ENCODE measurements at regions not wholly inside any gene's neighbourhood (a gene's known extent, or its start where the extent isn't known, plus 50 kb on each side); places are given as distances from the start of the nearest gene placed in this dataset.

DNA sequence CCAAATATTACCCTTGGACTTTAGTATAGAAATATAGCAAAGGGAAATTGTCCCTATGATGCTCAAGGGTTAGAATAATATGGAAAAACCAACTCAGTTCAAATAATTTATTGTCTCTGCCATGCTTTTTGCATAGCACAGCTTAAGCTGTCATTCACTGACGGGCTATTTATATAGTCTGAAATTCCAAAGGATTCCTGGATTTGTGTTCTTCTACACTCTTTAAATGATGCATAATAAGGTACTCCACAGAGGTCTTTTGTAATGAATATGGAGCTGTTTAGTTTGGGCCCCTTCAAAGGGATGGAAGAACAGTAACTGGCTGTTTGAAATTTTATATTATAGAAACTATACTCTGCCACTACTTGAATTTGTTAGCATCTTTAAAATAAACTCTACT lies 276.6 kb upstream of the FERD3L start:
- no peak overlapping the region for H3K27ac ChIP-seq (ENCODE audit: low read depth, low read length)
- H2BK20ac ChIP-seq (ENCODE audit: low read length): no peak overlapping the region
- H3K9ac ChIP-seq (replicated peaks in 1 of 4; ENCODE audit: extremely low read depth in 1 of 4, low read depth in 3 of 4, low read length in 3 of 4): no peak overlapping the region
- 50% methylated on average over 1 of the region's 1 CpG; no CpG with 5 or more reads in 1 of the 2 experiments for WGBS, 2 experiments (ENCODE audit: extremely low coverage in 1 of 2, insufficient coverage in 1 of 2, insufficient read length in 1 of 2, insufficient replicate concordance in 2 of 2, low coverage in 1 of 2, low lambda C conversion rate in 2 of 2, missing lambda C conversion rate in 1 of 2)
- no peak overlapping the region for H3K14ac ChIP-seq (ENCODE audit: insufficient read length)
- DNase-seq (ENCODE audit: low read depth in 1 of 2, low spot score in 2 of 2) (no peak), FAIRE-seq (no peak)
- H4K91ac ChIP-seq (replicated peaks; ENCODE audit: insufficient read length, low read length): no peak overlapping the region
- H2AK5ac ChIP-seq (ENCODE audit: low read depth, low read length): no peak overlapping the region
- no peaks in the 10 kb centered on the region for H3K23me2 ChIP-seq (ENCODE audit: low read depth, low read length)
- no peak overlapping the region for H3K4ac ChIP-seq (replicated peaks; ENCODE audit: insufficient read length, low read depth, low read length)
- TF ChIP-seq YY1 (IDR thresholded peaks at IDR 0.05; ENCODE audit: low read depth, low read length): no peak
- TF ChIP-seq BCL11A (IDR thresholded peaks at IDR 0.05; ENCODE audit: low read depth in 2 of 2, low read length in 2 of 2): no peak
- TF ChIP-seq TAF7 (optimal IDR thresholded peaks at IDR 0.05; ENCODE audit: borderline replicate concordance, low read depth, low read length): no peak
- TF ChIP-seq KDM1A (IDR thresholded peaks at IDR 0.05; ENCODE audit: borderline replicate concordance, low read length): no peak
- no peak for TF ChIP-seq MAFK (IDR thresholded peaks at IDR 0.05; ENCODE audit: low read depth, low read length)
- TF ChIP-seq, protein P1, sequence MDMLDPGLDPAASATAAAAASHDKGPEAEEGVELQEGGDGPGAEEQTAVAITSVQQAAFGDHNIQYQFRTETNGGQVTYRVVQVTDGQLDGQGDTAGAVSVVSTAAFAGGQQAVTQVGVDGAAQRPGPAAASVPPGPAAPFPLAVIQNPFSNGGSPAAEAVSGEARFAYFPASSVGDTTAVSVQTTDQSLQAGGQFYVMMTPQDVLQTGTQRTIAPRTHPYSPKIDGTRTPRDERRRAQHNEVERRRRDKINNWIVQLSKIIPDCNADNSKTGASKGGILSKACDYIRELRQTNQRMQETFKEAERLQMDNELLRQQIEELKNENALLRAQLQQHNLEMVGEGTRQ (IDR thresholded peaks at IDR 0.05; ENCODE audit: low read length): no peak
- no peaks in the 10 kb centered on the region for H3K79me2 ChIP-seq (ENCODE audit: control insufficient read depth in 1 of 2, insufficient read depth in 2 of 2, low read length in 2 of 2)
- H3K56ac ChIP-seq (replicated peaks; ENCODE audit: insufficient read length, low read depth, low read length): no peak overlapping the region
- ChIA-PET POLR2A (ENCODE audit: partially characterized antibody) (interaction anchor here (0.6 kb wide), 1 partner anchor 9 kb away, joined by 3 read pairs; no protein-coding TSS in a partner anchor), CTCF (ENCODE audit: partially characterized antibody) (interaction anchor here (0.8 to 1.2 kb wide), 2 partner anchors 73 to 245 kb away, joined by 3 read pairs; no protein-coding TSS in a partner anchor)
- peaks cover 0 to 4% (median 1%) of the 10 kb centered on the region in 4 experiments; a peak in 2 of 7 replicates for H3K4me1 ChIP-seq (replicated peaks in 1 of 4; ENCODE audit: control insufficient read depth in 3 of 4, insufficient read depth in 4 of 4, low read length in 3 of 4)
- no peak overlapping the region for H2BK15ac ChIP-seq (ENCODE audit: low read length)
- no peaks in the 10 kb centered on the region for H3K79me1 ChIP-seq (ENCODE audit: low read depth, low read length)
- no peak overlapping the region for H3K4me3 ChIP-seq (ENCODE audit: extremely low read depth in 1 of 4, insufficient read depth in 2 of 4, low read depth in 3 of 4, low read length in 4 of 4)
- H4K8ac ChIP-seq (ENCODE audit: extremely low read depth, insufficient read depth, low read length): no peak overlapping the region
- H3K4me2 ChIP-seq (ENCODE audit: insufficient read depth in 1 of 2, low read depth in 2 of 2, low read length in 2 of 2): no peak overlapping the region
- no peaks in the 10 kb centered on the region for H3K27me3 ChIP-seq (replicated peaks in 1 of 4; ENCODE audit: control insufficient read depth in 3 of 4, extremely low read depth in 1 of 4, insufficient read depth in 3 of 4, low read length in 3 of 4)
- H4K20me1 ChIP-seq (replicated peaks in 1 of 2; ENCODE audit: control insufficient read depth in 1 of 2, insufficient read depth in 2 of 2, low read length in 2 of 2): no peaks in the 10 kb centered on the region
- no peak overlapping the region for H2BK5ac ChIP-seq (ENCODE audit: low read depth, low read length)
- no peak overlapping the region for H3K23ac ChIP-seq (ENCODE audit: insufficient read length)
- H3K36me3 ChIP-seq (ENCODE audit: control insufficient read depth in 2 of 4, insufficient read depth in 4 of 4, low read length in 3 of 4): no peaks in the 10 kb centered on the region
- H4K5ac ChIP-seq (ENCODE audit: insufficient read length, low read depth, low read length): no peak overlapping the region
- H2BK12ac ChIP-seq (ENCODE audit: low read depth, low read length): no peak overlapping the region
- no peak overlapping the region for H2AFZ ChIP-seq (ENCODE audit: low read length)
- no peak overlapping the region for H3K18ac ChIP-seq (ENCODE audit: extremely low read depth, low read length)
- no peak overlapping the region for H2BK120ac ChIP-seq (replicated peaks; ENCODE audit: low read depth, low read length)
- no peaks in the 10 kb centered on the region for H3K9me3 ChIP-seq (ENCODE audit: insufficient read depth in 2 of 2, low read depth in 1 of 2, low read length in 1 of 2)

Data from H1 (cell line).